ENCODE measurements at regions not wholly inside any gene's neighbourhood (a gene's known extent, or its start where the extent isn't known, plus 50 kb on each side); places are given as distances from the start of the nearest gene placed in this dataset.

DNA sequence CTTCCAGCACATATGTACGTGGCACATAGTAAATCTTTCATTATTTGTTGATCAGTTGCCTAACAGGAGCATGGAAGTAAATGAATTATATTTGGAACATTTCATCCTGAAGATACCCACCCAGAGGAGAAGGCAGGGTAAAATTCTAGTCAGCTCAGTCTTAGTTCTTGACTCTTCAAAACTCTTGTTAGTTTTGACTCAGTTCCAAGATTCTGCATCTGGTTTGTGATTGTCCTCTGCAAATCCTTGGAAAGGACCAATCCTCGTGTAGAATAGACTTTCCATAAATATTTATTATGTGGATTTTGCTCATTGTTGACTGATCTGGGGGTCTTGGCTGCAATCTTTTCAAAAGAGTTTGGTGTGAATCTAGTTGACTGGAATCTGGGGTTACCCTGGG lies 257.5 kb upstream of the FAT1 start:
- TF ChIP-seq, protein P1, sequence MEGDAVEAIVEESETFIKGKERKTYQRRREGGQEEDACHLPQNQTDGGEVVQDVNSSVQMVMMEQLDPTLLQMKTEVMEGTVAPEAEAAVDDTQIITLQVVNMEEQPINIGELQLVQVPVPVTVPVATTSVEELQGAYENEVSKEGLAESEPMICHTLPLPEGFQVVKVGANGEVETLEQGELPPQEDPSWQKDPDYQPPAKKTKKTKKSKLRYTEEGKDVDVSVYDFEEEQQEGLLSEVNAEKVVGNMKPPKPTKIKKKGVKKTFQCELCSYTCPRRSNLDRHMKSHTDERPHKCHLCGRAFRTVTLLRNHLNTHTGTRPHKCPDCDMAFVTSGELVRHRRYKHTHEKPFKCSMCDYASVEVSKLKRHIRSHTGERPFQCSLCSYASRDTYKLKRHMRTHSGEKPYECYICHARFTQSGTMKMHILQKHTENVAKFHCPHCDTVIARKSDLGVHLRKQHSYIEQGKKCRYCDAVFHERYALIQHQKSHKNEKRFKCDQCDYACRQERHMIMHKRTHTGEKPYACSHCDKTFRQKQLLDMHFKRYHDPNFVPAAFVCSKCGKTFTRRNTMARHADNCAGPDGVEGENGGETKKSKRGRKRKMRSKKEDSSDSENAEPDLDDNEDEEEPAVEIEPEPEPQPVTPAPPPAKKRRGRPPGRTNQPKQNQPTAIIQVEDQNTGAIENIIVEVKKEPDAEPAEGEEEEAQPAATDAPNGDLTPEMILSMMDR (conservative IDR thresholded peaks at IDR 0.05 in 1 of 2, IDR thresholded peaks at IDR 0.05 in 1 of 2; ENCODE audit: extremely low read depth in 1 of 2, insufficient read depth in 1 of 2, low read depth in 1 of 2, low read length in 2 of 2) = no peak
- TF ChIP-seq EZH2 (IDR thresholded peaks at IDR 0.05; ENCODE audit: borderline replicate concordance, low read length) = no peak

Measured in mammary epithelial cell (primary cell).